GOT3 (cell line): ENCODE measurements at regions not wholly inside any gene's neighbourhood (a gene's known extent, or its start where the extent isn't known, plus 50 kb on each side); places are given as distances from the start of the nearest gene placed in this dataset.

Experiments used
- DNase-seq: peaks from one replicate; lab custom pipeline; 2025; ENCODE audit warnings: mixed read lengths; lab: John Stamatoyannopoulos, UW

- DNase-seq: no peak
These were observed 92.3 kb downstream of the GYPC start for GRCh38 chr2:126748188-126748760.

GRCh38 chr2:126748929-126749518, 93.1 kb downstream of the GYPC start:
- DNase-seq: no peak

- DNase-seq: no peak
These were observed 93.6 kb downstream of the GYPC start for GRCh38 chr2:126749537-126749936.

GRCh38 chr2:126750506-126750905, 94.5 kb downstream of the GYPC start:
- DNase-seq: no peak

- DNase-seq: no peak
These were observed 95.5 kb downstream of the GYPC start for GRCh38 chr2:126751477-126751876.

- DNase-seq: no peak
These were observed 96.9 kb downstream of the GYPC start for GRCh38 chr2:126752876-126753275.

- DNase-seq: no peak
These were observed 97.7 kb downstream of the GYPC start for GRCh38 chr2:126753501-126754212.

GRCh38 chr2:126754240-126755004, 98.5 kb downstream of the GYPC start:
- DNase-seq: no peak

GRCh38 chr2:126756125-126756524, 100.2 kb downstream of the GYPC start:
- no peak for DNase-seq

GRCh38 chr2:126761256-126761980, 105.5 kb downstream of the GYPC start:
- DNase-seq: no peak

- no peak for DNase-seq
These were observed 106.3 kb downstream of the GYPC start for GRCh38 chr2:126761981-126762878.

GRCh38 chr2:126764686-126765265, 108.8 kb downstream of the GYPC start:
- no peak for DNase-seq

GRCh38 chr2:126765395-126765794, 109.4 kb downstream of the GYPC start:
- no peak for DNase-seq

- DNase-seq: no peak
These were observed 110.5 kb downstream of the GYPC start for GRCh38 chr2:126766295-126766968.

GRCh38 chr2:126766969-126767296, 111.0 kb downstream of the GYPC start:
- DNase-seq: no peak

- DNase-seq: no peak
These were observed 113.2 kb downstream of the GYPC start for GRCh38 chr2:126769118-126769517.

- no peak for DNase-seq
These were observed 114.5 kb downstream of the GYPC start for GRCh38 chr2:126770466-126770865.

- DNase-seq: no peak
These were observed 115.1 kb downstream of the GYPC start for GRCh38 chr2:126771094-126771493.

GRCh38 chr2:126771501-126772195, 115.7 kb downstream of the GYPC start:
- DNase-seq: no peak

- no peak for DNase-seq
These were observed 118.3 kb downstream of the GYPC start for GRCh38 chr2:126774290-126774689.
